CD14-positive monocyte (primary cell): ENCODE measurements at regions not wholly inside any gene's neighbourhood (a gene's known extent, or its start where the extent isn't known, plus 50 kb on each side); places are given as distances from the start of the nearest gene placed in this dataset.

Experiments used
- DNase-seq, 3 donors: peaks; one replicate each; pipeline ENCODE4 v3.0.0-alpha.2; 2011 to 2022
- H2AFZ ChIP-seq: 2 replicates; pipeline ENCODE4 v1.6.0; 2012; ENCODE audit warnings: mild to moderate bottlenecking, low read depth, low read length, inconsistent platforms; ENCODE audit not compliant: insufficient read depth, poor library complexity, severe bottlenecking
- H3K27ac ChIP-seq, 2 donors: 1 replicate in 1 of 2; 2 replicates in 1 of 2; pipeline ENCODE4 v1.5.1; 2012 to 2013; ENCODE audit warnings: low read length in 2 of 2, control low read depth in 1 of 2, inconsistent platforms in 1 of 2, low read depth in 1 of 2, mild to moderate bottlenecking in 1 of 2
- H3K27me3 ChIP-seq, 2 donors: one replicate each; pipeline versions ENCODE4 v1.6.0 to v1.6.1; 2011 to 2013; ENCODE audit warnings: low read length in 2 of 2; ENCODE audit not compliant: control insufficient read depth in 2 of 2, insufficient read depth in 2 of 2
- H3K36me3 ChIP-seq, 2 donors: replicated peaks in 1 of 2; 1 replicate in 1 of 2; 2 replicates in 1 of 2; pipeline versions ENCODE4 v1.5.1 to v1.6.1; 2012 to 2013; ENCODE audit warnings: low read length in 2 of 2, control low read depth in 1 of 2, inconsistent platforms in 1 of 2, mild to moderate bottlenecking in 1 of 2; ENCODE audit not compliant: insufficient read depth in 2 of 2, control insufficient read depth in 1 of 2
- H3K4me1 ChIP-seq, 2 donors: 1 replicate in 1 of 2; 2 replicates in 1 of 2; pipeline versions ENCODE4 v1.5.1 to v1.6.1; 2012 to 2013; ENCODE audit warnings: low read length in 2 of 2, control low read depth in 1 of 2, inconsistent platforms in 1 of 2, mild to moderate bottlenecking in 1 of 2, moderate library complexity in 1 of 2; ENCODE audit not compliant: insufficient read depth in 2 of 2, control insufficient read depth in 1 of 2
- H3K4me2 ChIP-seq: replicated peaks from 2 replicates; pipeline ENCODE3; 2012; ENCODE audit warnings: low read length, moderate library complexity, mild to moderate bottlenecking; ENCODE audit not compliant: poor library complexity, severe bottlenecking; ENCODE audit errors: extremely low read depth
- H3K4me3 ChIP-seq, 3 experiments: fragments of 200-600 bp in 1 of 3; sonication (generic) in 1 of 3; replicated peaks in 1 of 3; 1 replicate in 2 of 3; 2 replicates in 1 of 3; pipeline ENCODE4 v1.5.1; 2011 to 2013; ENCODE audit warnings: low read length in 3 of 3, mild to moderate bottlenecking in 3 of 3, control low read depth in 2 of 3, low read depth in 2 of 3, inconsistent platforms in 1 of 3, moderate library complexity in 1 of 3
- H3K79me2 ChIP-seq: 2 replicates; pipeline ENCODE4 v1.6.0; 2012; ENCODE audit warnings: mild to moderate bottlenecking, control low read depth, inconsistent platforms, low read length, moderate library complexity; ENCODE audit not compliant: insufficient read depth
- H3K9ac ChIP-seq: 2 replicates; pipeline ENCODE4 v1.6.0; 2017; ENCODE audit warnings: low read length, mild to moderate bottlenecking; ENCODE audit not compliant: insufficient read depth, poor library complexity, severe bottlenecking
- H3K9me3 ChIP-seq, 2 donors: replicated peaks in 1 of 2; 1 replicate in 1 of 2; 2 replicates in 1 of 2; pipeline versions ENCODE4 v1.5.1 to v1.6.1; 2012 to 2013; ENCODE audit warnings: low read length in 2 of 2, control low read depth in 1 of 2; ENCODE audit not compliant: control insufficient read depth in 1 of 2, insufficient read depth in 1 of 2
- H4K20me1 ChIP-seq: 2 replicates; pipeline ENCODE4 v1.6.0; 2012; ENCODE audit warnings: mild to moderate bottlenecking, low read length, control low read depth, moderate library complexity; ENCODE audit not compliant: insufficient read depth
- H3K27ac Mint-ChIP-seq, 7 donors: one replicate each; pipeline ENCODE4 v1.8.0; 2020; ENCODE audit warnings: mild to moderate bottlenecking in 7 of 7, mixed read lengths in 7 of 7, moderate library complexity in 6 of 7, inconsistent platforms in 2 of 7
- H3K27me3 Mint-ChIP-seq, 3 donors: one replicate each; pipeline ENCODE4 v1.8.0; 2021 to 2022; ENCODE audit warnings: low read depth in 3 of 3, mild to moderate bottlenecking in 3 of 3, mixed read lengths in 3 of 3, moderate library complexity in 3 of 3, inconsistent platforms in 1 of 3
- H3K36me3 Mint-ChIP-seq, 2 donors: one replicate each; pipeline ENCODE4 v1.8.0; 2020; ENCODE audit warnings: mixed read lengths in 2 of 2, inconsistent platforms in 1 of 2, mild to moderate bottlenecking in 1 of 2
- H3K4me1 Mint-ChIP-seq: one replicate; pipeline ENCODE4 v1.8.0; 2020; ENCODE audit warnings: mild to moderate bottlenecking, mixed read lengths
- H3K4me3 Mint-ChIP-seq, 2 donors: one replicate each; pipeline ENCODE4 v1.8.0; 2020; ENCODE audit warnings: mild to moderate bottlenecking in 2 of 2, mixed read lengths in 2 of 2, moderate library complexity in 1 of 2
- H3K9me3 Mint-ChIP-seq, 7 donors: one replicate each; pipeline ENCODE4 v1.8.0; 2020 to 2022; ENCODE audit warnings: mixed read lengths in 7 of 7, mild to moderate bottlenecking in 6 of 7, moderate library complexity in 6 of 7, inconsistent platforms in 2 of 7
- WGBS: methylation state at CpG from one replicate; pipeline ENCODE4 v1.1.5; 2013; ENCODE audit warnings: missing lambda C conversion rate; ENCODE audit not compliant: insufficient coverage; 5-methylcytosine and 5-hydroxymethylcytosine counted together
- intact Hi-C, 2 donors: fragments of 100-400 bp; cut with micrococcal nuclease; formaldehyde crosslinking; loops; one replicate each; pipeline versions ENCODE4 v1.15.0 to v1.15.1; 2023
- TF ChIP-seq, protein P1 (sequence below): fragments of 200-600 bp; IDR thresholded peaks from one replicate; pipeline ENCODE4 v1.8.0; 2022; ENCODE audit warnings: antibody characterized with exemption, mild to moderate bottlenecking

DNA sequence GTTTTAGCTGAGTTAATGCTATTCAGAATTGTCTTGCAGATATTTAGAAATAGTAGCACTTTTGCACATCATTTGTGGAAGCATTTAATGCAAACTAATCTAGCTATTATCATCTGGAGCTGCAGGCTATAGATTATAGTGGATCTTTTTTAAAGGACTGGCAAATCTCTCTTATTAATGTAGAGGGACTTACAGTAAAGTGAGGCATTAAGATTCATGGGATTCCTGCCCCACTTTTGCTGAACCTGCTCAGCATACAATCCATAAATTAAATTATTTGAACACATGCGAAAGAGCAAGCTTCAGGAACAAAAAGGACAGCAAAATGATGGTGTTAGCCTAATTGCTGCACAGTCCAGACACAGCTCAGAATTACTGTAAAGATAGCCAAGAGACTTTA is 477.7 kb downstream of the DCDC2C start:
- TF ChIP-seq, protein P1, sequence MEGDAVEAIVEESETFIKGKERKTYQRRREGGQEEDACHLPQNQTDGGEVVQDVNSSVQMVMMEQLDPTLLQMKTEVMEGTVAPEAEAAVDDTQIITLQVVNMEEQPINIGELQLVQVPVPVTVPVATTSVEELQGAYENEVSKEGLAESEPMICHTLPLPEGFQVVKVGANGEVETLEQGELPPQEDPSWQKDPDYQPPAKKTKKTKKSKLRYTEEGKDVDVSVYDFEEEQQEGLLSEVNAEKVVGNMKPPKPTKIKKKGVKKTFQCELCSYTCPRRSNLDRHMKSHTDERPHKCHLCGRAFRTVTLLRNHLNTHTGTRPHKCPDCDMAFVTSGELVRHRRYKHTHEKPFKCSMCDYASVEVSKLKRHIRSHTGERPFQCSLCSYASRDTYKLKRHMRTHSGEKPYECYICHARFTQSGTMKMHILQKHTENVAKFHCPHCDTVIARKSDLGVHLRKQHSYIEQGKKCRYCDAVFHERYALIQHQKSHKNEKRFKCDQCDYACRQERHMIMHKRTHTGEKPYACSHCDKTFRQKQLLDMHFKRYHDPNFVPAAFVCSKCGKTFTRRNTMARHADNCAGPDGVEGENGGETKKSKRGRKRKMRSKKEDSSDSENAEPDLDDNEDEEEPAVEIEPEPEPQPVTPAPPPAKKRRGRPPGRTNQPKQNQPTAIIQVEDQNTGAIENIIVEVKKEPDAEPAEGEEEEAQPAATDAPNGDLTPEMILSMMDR = no peak
- no peaks in the 10 kb centered on the region for H3K27me3 Mint-ChIP-seq
- 100% methylated on average over 1 of the region's 1 CpG for WGBS
- H3K4me1 Mint-ChIP-seq = no peaks in the 10 kb centered on the region
- intact Hi-C loops = no loop called here
- Histone ChIP-seq H4K20me1 (no peaks in the 10 kb centered on the region), H3K9ac (no peak overlapping the region), H3K4me1 (no peaks in the 10 kb centered on the region), H3K4me3 (no peak overlapping the region), H3K27me3 (no peaks in the 10 kb centered on the region), H3K27ac (no peak overlapping the region), H2AFZ (no peak overlapping the region), H3K36me3 (no peaks in the 10 kb centered on the region), H3K79me2 (no peaks in the 10 kb centered on the region), H3K4me2 (no peak overlapping the region), H3K9me3 (peaks cover 18 to 28% of the 10 kb centered on the region in 2 donors)
- H3K27ac Mint-ChIP-seq = no peak overlapping the region
- H3K9me3 Mint-ChIP-seq = peaks cover 4 to 31% (median 18%) of the 10 kb centered on the region in 7 donors
- H3K36me3 Mint-ChIP-seq = no peaks in the 10 kb centered on the region
- DNase-seq = no peak
- H3K4me3 Mint-ChIP-seq = no peak overlapping the region

DNA sequence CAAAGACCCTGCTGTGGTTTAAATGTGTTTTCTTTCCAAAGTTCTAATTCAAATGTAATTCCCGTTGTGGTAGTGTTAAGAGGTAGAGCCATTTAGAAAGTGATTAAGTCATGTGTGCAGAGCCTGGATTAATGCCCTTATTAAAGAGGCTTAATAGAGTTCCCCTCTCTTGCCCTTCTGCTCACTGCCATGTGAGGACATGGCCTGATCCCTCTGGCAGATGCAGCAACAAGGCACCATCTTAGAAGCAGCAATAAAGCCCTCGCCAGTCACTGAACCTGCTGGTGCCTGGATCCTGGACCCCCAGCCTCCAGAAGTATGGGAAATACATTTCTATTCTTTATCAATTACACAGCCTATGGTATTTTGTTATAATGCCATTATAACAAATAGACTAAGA is 485.2 kb downstream of the DCDC2C start:
- Histone ChIP-seq H3K4me1 (no peaks in the 10 kb centered on the region), H3K4me2 (no peak overlapping the region), H3K9ac (no peak overlapping the region), H3K9me3 (peaks cover 10 to 25% of the 10 kb centered on the region in 2 donors), H3K27me3 (no peaks in the 10 kb centered on the region), H2AFZ (no peak overlapping the region), H4K20me1 (no peaks in the 10 kb centered on the region), H3K79me2 (no peaks in the 10 kb centered on the region), H3K27ac (no peak overlapping the region), H3K4me3 (no peak overlapping the region), H3K36me3 (no peaks in the 10 kb centered on the region)
- peaks cover 3 to 42% (median 15%) of the 10 kb centered on the region in 7 donors for H3K9me3 Mint-ChIP-seq
- intact Hi-C loops = no loop called here
- H3K4me1 Mint-ChIP-seq = no peaks in the 10 kb centered on the region
- TF ChIP-seq, protein P1 = no peak
- no peaks in the 10 kb centered on the region for H3K27me3 Mint-ChIP-seq
- no peak for DNase-seq
- H3K4me3 Mint-ChIP-seq = no peak overlapping the region
- no CpG with 5 or more reads among the region's 2 CpGs for WGBS
- no peaks in the 10 kb centered on the region for H3K36me3 Mint-ChIP-seq
- H3K27ac Mint-ChIP-seq = no peak overlapping the region
